GM23338 (cell line): ENCODE measurements at regions not wholly inside any gene's neighbourhood (a gene's known extent, or its start where the extent isn't known, plus 50 kb on each side); places are given as distances from the start of the nearest gene placed in this dataset.

Experiments used
- ATAC-seq: fragments of 200-7000 bp; cut with Tn5 transposase; 3 replicates; pipeline ENCODE4 v1.9.1; 2020
- DNase-seq: peaks from one replicate; pipeline ENCODE4 v3.0.0-alpha.2; 2015; ENCODE audit warnings: low spot score
- H2AFZ ChIP-seq: fragments of 200-600 bp; sonication (generic); 2 replicates; pipeline ENCODE4 v1.8.0; 2016; ENCODE audit warnings: antibody characterized with exemption, mild to moderate bottlenecking, moderate library complexity
- H3F3A ChIP-seq: fragments of 200-600 bp; sonication (generic); replicated peaks from 2 replicates; pipeline ENCODE4 v1.8.0; 2017; ENCODE audit warnings: antibody characterized with exemption, mixed run types, low read depth
- H3K27ac ChIP-seq: fragments of 200-600 bp; sonication (generic); 2 replicates; pipeline ENCODE4 v1.6.1; 2016; ENCODE audit warnings: low read depth
- H3K27me3 ChIP-seq: fragments of 200-600 bp; sonication (generic); 2 replicates; pipeline ENCODE4 v1.8.0; 2016; ENCODE audit warnings: mild to moderate bottlenecking, mixed run types, moderate library complexity; ENCODE audit not compliant: insufficient read depth
- H3K36me3 ChIP-seq: fragments of 200-600 bp; sonication (generic); 2 replicates; pipeline ENCODE4 v1.8.0; 2016; ENCODE audit warnings: mild to moderate bottlenecking; ENCODE audit not compliant: insufficient read depth
- H3K4me1 ChIP-seq: fragments of 200-600 bp; sonication (generic); 2 replicates; pipeline ENCODE4 v1.8.0; 2016; ENCODE audit warnings: mild to moderate bottlenecking, moderate library complexity; ENCODE audit not compliant: insufficient read depth
- H3K4me2 ChIP-seq: fragments of 200-600 bp; sonication (generic); 2 replicates; pipeline ENCODE4 v1.7.1; 2017; ENCODE audit warnings: mixed run types
- H3K4me3 ChIP-seq: fragments of 200-600 bp; sonication (generic); 2 replicates; pipeline ENCODE4 v1.6.1; 2016; ENCODE audit warnings: mixed run types
- H3K79me2 ChIP-seq: fragments of 200-600 bp; sonication (generic); replicated peaks from 2 replicates; pipeline ENCODE4 v1.8.0; 2017; ENCODE audit warnings: mild to moderate bottlenecking; ENCODE audit not compliant: insufficient read depth
- H3K9me2 ChIP-seq: fragments of 200-600 bp; sonication (generic); 2 replicates; pipeline ENCODE4 v1.8.0; 2017; ENCODE audit not compliant: insufficient read depth
- H4K20me1 ChIP-seq: fragments of 200-600 bp; sonication (generic); replicated peaks from 2 replicates; pipeline ENCODE4 v1.8.0; 2017; ENCODE audit warnings: mild to moderate bottlenecking; ENCODE audit not compliant: insufficient read depth
- H3K27ac Mint-ChIP-seq: 2 replicates; pipeline ENCODE4 v1.8.0; 2020; ENCODE audit warnings: inconsistent platforms, mild to moderate bottlenecking, moderate library complexity, mixed read lengths
- H3K27me3 Mint-ChIP-seq: 3 replicates; pipeline ENCODE4 v1.8.0; 2022; ENCODE audit warnings: low read depth, mild to moderate bottlenecking, moderate library complexity, mixed read lengths, inconsistent platforms; ENCODE audit not compliant: insufficient read depth, poor library complexity
- H3K36me3 Mint-ChIP-seq: 3 replicates; pipeline ENCODE4 v1.8.0; 2021; ENCODE audit warnings: low read depth, mild to moderate bottlenecking, inconsistent platforms, moderate library complexity, mixed read lengths
- H3K4me1 Mint-ChIP-seq: 3 replicates; pipeline ENCODE4 v1.8.0; 2020; ENCODE audit warnings: mild to moderate bottlenecking, inconsistent platforms, mixed read lengths
- H3K4me3 Mint-ChIP-seq: 3 replicates; pipeline ENCODE4 v1.8.0; 2021; ENCODE audit warnings: moderate library complexity, mild to moderate bottlenecking, inconsistent platforms, mixed read lengths
- H3K9me3 Mint-ChIP-seq: 3 replicates; pipeline ENCODE4 v1.8.0; 2020; ENCODE audit warnings: moderate library complexity, mild to moderate bottlenecking, inconsistent platforms, mixed read lengths
- CREB1 ChIP-seq: fragments of 250-450 bp; sonication (Bioruptor Pico); IDR thresholded peaks from 2 replicates; pipeline ENCODE4 v1.5.0; 2020; ENCODE audit warnings: low read depth, mild to moderate bottlenecking, moderate library complexity
- CTCF ChIP-seq, 2 experiments: fragments of 200-600 bp in 1 of 2; sonication (generic) in 1 of 2; conservative IDR thresholded peaks; 2 replicates each; pipeline versions ENCODE4 v1.5.1 to v1.6.1; 2016 to 2017; ENCODE audit warnings: antibody characterized with exemption in 2 of 2, low read depth in 2 of 2, mild to moderate bottlenecking in 2 of 2, moderate library complexity in 1 of 2
- EZH2 ChIP-seq: fragments of 200-600 bp; sonication (generic); IDR thresholded peaks from one replicate; pipeline ENCODE4 v1.8.0; 2017; ENCODE audit warnings: antibody characterized with exemption, mild to moderate bottlenecking, low read depth; ENCODE audit not compliant: unreplicated experiment
- EZH2phosphoT487 ChIP-seq: fragments of 200-600 bp; sonication (generic); IDR thresholded peaks from one replicate; pipeline ENCODE4 v1.8.1; 2018; ENCODE audit warnings: antibody characterized with exemption; ENCODE audit not compliant: unreplicated experiment
- JUNB ChIP-seq: IDR thresholded peaks from one replicate; pipeline ENCODE4 v1.6.1; 2016; ENCODE audit warnings: antibody characterized with exemption; ENCODE audit not compliant: unreplicated experiment
- NANOG ChIP-seq: IDR thresholded peaks from 2 replicates; pipeline ENCODE4 v1.6.1; 2016; ENCODE audit warnings: antibody characterized with exemption, borderline replicate concordance
- POLR2AphosphoS5 ChIP-seq: IDR thresholded peaks from 2 replicates; pipeline ENCODE4 v1.6.1; 2016; ENCODE audit warnings: antibody characterized with exemption, low read depth
- REST ChIP-seq: IDR thresholded peaks from one replicate; pipeline ENCODE4 v1.6.1; 2018; ENCODE audit warnings: antibody characterized with exemption; ENCODE audit not compliant: unreplicated experiment
- STAT1 ChIP-seq: IDR thresholded peaks from one replicate; pipeline ENCODE4 v1.6.1; 2016; ENCODE audit warnings: antibody characterized with exemption; ENCODE audit not compliant: unreplicated experiment
- ZNF114 ChIP-seq: fragments of 250-450 bp; sonication (Bioruptor Pico); IDR thresholded peaks from 2 replicates; pipeline ENCODE4 v1.5.0; 2020; ENCODE audit warnings: mild to moderate bottlenecking, moderate library complexity
- ZNF331 ChIP-seq: fragments of 250-450 bp; sonication (Bioruptor Pico); IDR thresholded peaks from 2 replicates; pipeline ENCODE4 v1.5.0; 2020; ENCODE audit warnings: low read depth, mild to moderate bottlenecking, moderate library complexity
- TF ChIP-seq, protein P1 (sequence below): IDR thresholded peaks from 2 replicates; pipeline ENCODE4 v1.6.1; 2016; ENCODE audit warnings: antibody characterized with exemption
- TF ChIP-seq, protein P2 (sequence below): fragments of 250-450 bp; sonication (Bioruptor Pico); IDR thresholded peaks from 2 replicates; pipeline ENCODE4 v1.5.0; 2020; ENCODE audit warnings: mild to moderate bottlenecking, moderate library complexity

DNA sequence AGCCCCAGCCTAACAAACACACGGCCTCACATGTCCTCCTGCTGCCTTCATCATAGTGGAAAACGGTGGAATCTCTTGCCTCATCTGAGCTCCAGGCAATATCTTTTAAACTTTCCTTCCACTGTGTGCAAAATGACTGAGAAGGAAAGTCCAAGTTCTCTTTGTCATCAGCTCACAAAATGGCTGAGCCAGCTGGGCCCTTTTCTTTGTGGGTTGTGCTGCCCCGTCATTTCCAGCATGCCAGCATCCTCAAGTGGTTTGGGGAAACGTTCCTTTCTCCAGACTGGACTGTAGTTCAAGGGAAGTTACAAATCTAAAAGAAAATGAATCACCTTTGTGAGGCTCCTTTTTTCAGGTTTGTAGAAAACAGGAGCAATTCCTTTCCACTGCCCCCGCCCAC is 171.1 kb upstream of the FSTL4 start:
- Histone ChIP-seq H3K9me2 (no peaks in the 10 kb centered on the region; the same call in 1 of the 2 replicates), H3K4me2 (no peak overlapping the region), H3K36me3 (no peaks in the 10 kb centered on the region), H3K27me3 (no peaks in the 10 kb centered on the region), H4K20me1 (no peaks in the 10 kb centered on the region), H3K4me3 (no peak overlapping the region), H3K4me1 (no peaks in the 10 kb centered on the region), H3K27ac (no peak overlapping the region), H3K79me2 (no peaks in the 10 kb centered on the region), H2AFZ (no peak overlapping the region), H3F3A (no peaks in the 10 kb centered on the region)
- ATAC-seq (no peak), DNase-seq (no peak)
- H3K4me3 Mint-ChIP-seq, result no peak overlapping the region
- H3K27ac Mint-ChIP-seq, result no peak overlapping the region
- peaks cover 2% of the 10 kb centered on the region for H3K27me3 Mint-ChIP-seq
- H3K4me1 Mint-ChIP-seq, result peaks cover under 1% of the 10 kb centered on the region; the same call in 2 of the 3 replicates
- H3K9me3 Mint-ChIP-seq, result no peaks in the 10 kb centered on the region
- TF ChIP-seq STAT1 (no peak), CREB1 (no peak), NANOG (no peak), CTCF (conservative IDR thresholded peaks at IDR 0.05; ENCODE audit: low read depth in 2 of 2) (no peak), EZH2 (no peak), EZH2phosphoT487 (no peak), POLR2AphosphoS5 (no peak), JUNB (no peak), ZNF331 (CRISPR knock-in tag) (no peak), ZNF114 (CRISPR knock-in tag) (no peak), REST (no peak)
- TF ChIP-seq, protein P1, sequence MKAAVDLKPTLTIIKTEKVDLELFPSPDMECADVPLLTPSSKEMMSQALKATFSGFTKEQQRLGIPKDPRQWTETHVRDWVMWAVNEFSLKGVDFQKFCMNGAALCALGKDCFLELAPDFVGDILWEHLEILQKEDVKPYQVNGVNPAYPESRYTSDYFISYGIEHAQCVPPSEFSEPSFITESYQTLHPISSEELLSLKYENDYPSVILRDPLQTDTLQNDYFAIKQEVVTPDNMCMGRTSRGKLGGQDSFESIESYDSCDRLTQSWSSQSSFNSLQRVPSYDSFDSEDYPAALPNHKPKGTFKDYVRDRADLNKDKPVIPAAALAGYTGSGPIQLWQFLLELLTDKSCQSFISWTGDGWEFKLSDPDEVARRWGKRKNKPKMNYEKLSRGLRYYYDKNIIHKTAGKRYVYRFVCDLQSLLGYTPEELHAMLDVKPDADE, result no peak
- TF ChIP-seq, protein P2, sequence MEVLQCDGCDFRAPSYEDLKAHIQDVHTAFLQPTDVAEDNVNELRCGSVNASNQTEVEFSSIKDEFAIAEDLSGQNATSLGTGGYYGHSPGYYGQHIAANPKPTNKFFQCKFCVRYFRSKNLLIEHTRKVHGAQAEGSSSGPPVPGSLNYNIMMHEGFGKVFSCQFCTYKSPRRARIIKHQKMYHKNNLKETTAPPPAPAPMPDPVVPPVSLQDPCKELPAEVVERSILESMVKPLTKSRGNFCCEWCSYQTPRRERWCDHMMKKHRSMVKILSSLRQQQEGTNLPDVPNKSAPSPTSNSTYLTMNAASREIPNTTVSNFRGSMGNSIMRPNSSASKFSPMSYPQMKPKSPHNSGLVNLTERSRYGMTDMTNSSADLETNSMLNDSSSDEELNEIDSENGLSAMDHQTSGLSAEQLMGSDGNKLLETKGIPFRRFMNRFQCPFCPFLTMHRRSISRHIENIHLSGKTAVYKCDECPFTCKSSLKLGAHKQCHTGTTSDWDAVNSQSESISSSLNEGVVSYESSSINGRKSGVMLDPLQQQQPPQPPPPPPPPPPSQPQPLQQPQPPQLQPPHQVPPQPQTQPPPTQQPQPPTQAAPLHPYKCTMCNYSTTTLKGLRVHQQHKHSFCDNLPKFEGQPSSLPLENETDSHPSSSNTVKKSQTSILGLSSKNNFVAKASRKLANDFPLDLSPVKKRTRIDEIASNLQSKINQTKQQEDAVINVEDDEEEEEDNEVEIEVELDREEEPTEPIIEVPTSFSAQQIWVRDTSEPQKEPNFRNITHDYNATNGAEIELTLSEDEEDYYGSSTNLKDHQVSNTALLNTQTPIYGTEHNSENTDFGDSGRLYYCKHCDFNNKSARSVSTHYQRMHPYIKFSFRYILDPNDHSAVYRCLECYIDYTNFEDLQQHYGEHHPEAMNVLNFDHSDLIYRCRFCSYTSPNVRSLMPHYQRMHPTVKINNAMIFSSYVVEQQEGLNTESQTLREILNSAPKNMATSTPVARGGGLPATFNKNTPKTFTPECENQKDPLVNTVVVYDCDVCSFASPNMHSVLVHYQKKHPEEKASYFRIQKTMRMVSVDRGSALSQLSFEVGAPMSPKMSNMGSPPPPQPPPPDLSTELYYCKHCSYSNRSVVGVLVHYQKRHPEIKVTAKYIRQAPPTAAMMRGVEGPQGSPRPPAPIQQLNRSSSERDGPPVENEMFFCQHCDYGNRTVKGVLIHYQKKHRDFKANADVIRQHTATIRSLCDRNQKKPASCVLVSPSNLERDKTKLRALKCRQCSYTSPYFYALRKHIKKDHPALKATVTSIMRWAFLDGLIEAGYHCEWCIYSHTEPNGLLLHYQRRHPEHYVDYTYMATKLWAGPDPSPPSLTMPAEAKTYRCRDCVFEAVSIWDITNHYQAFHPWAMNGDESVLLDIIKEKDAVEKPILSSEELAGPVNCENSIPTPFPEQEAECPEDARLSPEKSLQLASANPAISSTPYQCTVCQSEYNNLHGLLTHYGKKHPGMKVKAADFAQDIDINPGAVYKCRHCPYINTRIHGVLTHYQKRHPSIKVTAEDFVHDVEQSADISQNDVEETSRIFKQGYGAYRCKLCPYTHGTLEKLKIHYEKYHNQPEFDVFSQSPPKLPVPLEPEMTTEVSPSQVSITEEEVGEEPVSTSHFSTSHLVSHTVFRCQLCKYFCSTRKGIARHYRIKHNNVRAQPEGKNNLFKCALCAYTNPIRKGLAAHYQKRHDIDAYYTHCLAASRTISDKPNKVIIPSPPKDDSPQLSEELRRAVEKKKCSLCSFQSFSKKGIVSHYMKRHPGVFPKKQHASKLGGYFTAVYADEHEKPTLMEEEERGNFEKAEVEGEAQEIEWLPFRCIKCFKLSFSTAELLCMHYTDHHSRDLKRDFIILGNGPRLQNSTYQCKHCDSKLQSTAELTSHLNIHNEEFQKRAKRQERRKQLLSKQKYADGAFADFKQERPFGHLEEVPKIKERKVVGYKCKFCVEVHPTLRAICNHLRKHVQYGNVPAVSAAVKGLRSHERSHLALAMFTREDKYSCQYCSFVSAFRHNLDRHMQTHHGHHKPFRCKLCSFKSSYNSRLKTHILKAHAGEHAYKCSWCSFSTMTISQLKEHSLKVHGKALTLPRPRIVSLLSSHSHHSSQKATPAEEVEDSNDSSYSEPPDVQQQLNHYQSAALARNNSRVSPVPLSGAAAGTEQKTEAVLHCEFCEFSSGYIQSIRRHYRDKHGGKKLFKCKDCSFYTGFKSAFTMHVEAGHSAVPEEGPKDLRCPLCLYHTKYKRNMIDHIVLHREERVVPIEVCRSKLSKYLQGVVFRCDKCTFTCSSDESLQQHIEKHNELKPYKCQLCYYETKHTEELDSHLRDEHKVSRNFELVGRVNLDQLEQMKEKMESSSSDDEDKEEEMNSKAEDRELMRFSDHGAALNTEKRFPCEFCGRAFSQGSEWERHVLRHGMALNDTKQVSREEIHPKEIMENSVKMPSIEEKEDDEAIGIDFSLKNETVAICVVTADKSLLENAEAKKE (CRISPR knock-in tag), result no peak
- H3K36me3 Mint-ChIP-seq, result no peaks in the 10 kb centered on the region
